GM18867 (cell line): ENCODE measurements at regions not wholly inside any gene's neighbourhood (a gene's known extent, or its start where the extent isn't known, plus 50 kb on each side); places are given as distances from the start of the nearest gene placed in this dataset.
"Not testable (repeated sequence)": the region's sequence is repeated elsewhere in the genome, so short reads cannot be mapped to it uniquely, and the experiment has no call there.

ENCODE experiments used
- ATAC-seq: cut with Tn5 transposase; IDR thresholded peaks from one replicate; pipeline ENCODE4 v1.9.1; 2021; ENCODE audit warnings: mild to moderate bottlenecking, moderate library complexity; ENCODE audit not compliant: unreplicated experiment

DNA sequence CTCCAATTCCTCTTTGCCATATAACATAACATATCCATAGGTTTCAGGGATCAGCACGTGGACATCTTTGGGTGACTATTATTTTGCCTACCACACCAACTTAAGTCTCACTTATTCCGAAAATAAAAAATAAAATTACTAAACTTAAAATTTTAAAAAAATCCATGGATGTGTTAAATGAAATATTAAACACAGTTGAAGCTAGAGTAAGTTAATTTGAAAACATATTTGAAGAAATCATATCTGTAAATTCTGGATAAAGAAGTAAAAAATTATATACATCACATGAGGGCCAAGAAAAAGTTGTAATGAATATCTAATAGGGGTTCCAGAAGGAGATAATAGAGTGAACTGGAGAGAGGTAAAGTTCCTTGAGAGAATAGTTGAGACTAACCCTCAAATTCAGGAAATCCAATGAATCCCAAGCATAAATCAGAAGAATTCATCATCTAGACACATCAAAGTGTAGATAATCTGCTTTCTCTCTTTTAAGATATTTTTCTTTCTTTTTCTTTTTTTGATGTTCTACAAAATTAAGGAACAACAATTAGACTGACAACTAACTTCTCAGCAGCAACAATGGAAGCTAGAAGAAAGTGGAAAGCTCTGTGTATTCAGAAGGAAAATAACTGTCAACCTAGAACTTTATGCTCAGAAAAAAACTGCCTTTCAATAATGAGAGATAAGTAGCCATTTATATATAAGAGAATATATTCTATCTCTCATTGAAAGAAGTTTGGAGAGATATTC, 147.4 kb downstream of the ABHD5 start:
- no peak for ATAC-seq

DNA sequence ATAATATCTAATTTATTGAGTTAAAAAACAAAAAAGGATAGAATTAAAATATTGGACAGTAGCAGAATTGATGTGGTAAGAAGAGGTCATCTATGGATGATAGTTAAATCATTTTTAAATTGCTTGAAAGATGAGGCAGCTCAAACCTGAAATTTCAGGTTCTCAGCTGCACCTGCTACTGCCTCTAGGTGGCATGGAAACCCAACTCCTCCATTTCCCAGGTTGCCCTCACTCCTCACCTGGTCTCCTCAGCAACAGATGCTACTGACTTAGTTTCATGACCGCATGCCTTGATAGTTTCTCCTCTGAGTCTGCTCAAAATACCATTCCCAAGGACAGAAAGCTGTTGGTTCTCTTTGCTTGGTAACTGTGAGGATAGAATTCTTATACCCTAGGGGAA, 148.1 kb downstream of the ABHD5 start:
- ATAC-seq = no peak

DNA sequence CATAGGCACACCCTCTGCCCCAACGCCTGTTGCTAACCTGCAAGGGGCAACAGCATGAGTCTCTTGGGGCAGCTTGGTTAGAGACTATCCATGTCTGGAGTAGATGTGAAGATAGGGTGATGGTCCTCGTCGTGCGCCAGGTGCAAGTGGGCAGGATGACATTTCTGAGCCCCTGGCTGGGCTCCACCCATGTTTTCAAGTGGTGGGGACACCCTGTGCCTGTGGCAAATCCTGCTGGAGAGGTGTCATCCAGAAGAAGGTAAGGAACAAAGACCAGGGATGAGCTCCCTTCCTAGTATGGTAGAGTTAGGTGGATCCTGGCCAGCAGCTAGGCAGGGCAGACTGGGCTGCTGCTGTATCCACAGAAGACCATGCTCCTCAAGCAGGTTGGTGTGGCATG, 152.6 kb downstream of the ABHD5 start:
- no peak for ATAC-seq

DNA sequence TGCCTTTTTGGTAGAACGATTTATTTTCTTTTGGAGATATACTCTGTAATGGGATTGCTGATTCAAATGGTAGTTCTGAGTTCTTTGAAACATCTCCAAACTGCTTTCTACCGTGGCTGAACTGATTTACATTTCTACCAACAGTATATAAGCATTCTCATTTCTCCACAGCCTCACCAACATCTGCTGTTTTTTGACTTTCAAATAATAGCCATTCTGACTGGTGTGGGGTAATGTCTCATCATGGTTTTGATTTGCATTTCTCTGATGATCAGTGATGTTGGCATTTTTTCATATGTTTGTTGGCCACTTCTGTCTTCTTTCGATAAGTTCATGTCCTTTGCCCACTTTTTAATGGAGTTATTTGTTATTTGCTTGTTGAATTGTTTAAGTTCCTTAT, 154.0 kb downstream of the ABHD5 start:
- ATAC-seq = no peak

GRCh38 chr3:43845553-43845952, 154.8 kb downstream of the ABHD5 start:
- not testable (repeated sequence) for ATAC-seq

- ATAC-seq = no peak
Observed at GRCh38 chr3:43852066-43852465, 161.3 kb downstream of the ABHD5 start.

DNA sequence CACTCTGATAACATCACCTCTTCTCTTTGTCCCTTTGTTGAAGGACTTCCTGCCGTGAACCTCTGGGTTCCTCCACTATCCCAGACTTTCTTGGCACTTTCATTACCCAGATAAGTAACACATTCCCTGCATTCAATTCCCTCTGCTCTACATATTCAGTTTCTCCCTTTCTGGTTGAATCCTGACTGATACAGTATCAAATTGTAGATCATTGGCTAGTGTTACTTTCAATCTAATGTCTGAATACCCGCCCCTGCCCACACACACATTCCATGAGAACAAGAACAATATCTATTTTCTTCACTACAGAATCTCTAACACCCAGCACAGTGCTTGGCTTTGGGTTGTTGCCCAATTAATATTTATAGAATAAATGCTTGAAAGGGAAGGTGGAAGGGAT, 163.5 kb downstream of the ABHD5 start:
- ATAC-seq = no peak

GRCh38 chr3:43854916-43855315, 164.2 kb downstream of the ABHD5 start:
- ATAC-seq = no peak

DNA sequence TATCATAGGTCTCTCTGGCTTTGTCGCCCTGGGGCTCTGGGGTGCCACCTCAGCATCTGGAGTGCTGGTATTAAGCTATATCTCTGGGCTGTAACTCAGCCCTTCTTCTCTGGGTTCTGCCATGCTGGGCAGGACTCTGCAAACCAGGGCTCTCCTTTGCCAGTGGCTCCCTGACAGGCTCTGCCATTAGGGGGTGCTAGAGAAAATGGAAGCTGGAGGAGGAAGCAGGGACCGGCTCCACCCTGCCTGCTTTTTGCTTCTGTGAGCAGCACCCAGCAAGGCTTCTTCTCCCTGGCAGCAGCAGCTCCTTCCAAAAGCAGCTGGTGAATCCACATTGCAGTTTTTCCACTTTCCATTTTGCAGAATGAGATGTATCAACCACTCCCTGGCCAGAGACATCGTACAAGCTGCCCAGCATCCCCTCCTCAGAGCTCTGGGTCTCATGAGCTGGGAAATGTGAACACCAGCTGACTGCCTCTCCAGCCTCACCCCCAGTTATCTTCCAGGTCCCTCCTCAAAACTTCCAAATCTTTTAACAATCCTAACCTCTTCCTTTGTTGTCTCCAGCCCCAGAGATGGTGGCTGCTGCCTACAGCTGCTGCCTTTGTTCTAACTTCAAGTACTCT, 165.0 kb downstream of the ABHD5 start:
- ATAC-seq = peak; percentile 81

- ATAC-seq = no peak
Observed at GRCh38 chr3:43856351-43856750, 165.6 kb downstream of the ABHD5 start.

DNA sequence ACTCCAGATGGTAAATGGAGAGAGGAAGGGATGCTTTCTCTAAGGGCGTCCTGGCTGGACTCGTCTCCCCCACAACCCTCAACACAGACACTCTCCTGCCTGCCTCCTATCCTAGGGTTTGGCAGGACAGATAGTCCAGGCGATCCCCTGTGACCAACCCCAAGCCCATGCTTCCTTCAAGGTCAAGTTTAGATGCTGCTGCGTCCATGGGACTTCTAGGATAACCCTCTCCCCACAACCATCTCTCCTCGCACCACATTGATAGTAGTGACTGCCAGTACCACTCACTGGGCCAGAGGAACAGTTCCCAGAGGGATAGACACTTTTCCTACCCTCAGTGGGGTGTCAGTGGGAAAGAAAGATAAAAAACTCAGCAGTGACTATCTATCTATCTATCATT, 166.0 kb downstream of the ABHD5 start:
- ATAC-seq = no peak

GRCh38 chr3:43857361-43858293, 166.9 kb downstream of the ABHD5 start:
- ATAC-seq = no peak

- ATAC-seq = no peak
Observed at GRCh38 chr3:43858294-43858701, 167.6 kb downstream of the ABHD5 start.

DNA sequence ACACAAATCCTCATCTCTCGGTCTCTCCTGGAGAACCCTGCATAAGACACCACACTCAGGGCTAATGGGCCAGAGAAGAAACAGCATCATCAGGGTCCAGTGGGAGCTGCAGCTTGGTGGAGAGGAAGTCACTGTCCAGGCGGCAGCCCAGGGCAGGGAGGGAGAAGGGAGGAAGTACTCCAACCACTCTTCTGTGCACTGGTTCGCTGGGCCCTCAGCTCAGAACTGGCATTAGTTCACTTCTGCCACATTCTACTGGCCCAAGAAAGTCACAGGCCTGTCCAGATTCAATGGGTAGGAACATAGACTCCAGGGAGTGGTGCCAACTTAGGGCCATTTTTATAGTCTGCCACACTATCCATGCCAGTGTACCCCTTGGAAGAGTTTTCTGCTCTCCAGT, 169.0 kb downstream of the ABHD5 start:
- ATAC-seq = no peak

GRCh38 chr3:43861635-43862034, 170.9 kb downstream of the ABHD5 start:
- ATAC-seq = no peak

DNA sequence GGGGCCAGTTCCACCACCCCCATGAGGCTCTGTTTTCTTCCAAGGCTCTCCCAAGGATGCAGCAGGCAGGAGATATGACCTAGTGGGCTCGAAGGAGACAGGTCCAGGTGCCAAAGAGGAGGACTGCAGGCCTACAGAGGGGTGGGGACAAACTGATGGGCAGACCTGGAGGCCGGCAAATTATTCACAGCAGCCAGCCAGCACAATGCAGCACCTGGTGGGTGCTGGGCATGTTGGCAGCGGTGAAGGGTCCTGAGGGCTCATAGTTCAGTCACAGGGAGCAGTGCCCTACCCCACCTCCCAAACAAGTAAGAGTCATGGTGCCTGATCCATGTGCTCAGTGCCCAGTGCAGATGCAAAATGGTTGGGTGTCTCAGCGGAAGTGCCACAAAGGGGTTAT, 171.7 kb downstream of the ABHD5 start:
- ATAC-seq = no peak

DNA sequence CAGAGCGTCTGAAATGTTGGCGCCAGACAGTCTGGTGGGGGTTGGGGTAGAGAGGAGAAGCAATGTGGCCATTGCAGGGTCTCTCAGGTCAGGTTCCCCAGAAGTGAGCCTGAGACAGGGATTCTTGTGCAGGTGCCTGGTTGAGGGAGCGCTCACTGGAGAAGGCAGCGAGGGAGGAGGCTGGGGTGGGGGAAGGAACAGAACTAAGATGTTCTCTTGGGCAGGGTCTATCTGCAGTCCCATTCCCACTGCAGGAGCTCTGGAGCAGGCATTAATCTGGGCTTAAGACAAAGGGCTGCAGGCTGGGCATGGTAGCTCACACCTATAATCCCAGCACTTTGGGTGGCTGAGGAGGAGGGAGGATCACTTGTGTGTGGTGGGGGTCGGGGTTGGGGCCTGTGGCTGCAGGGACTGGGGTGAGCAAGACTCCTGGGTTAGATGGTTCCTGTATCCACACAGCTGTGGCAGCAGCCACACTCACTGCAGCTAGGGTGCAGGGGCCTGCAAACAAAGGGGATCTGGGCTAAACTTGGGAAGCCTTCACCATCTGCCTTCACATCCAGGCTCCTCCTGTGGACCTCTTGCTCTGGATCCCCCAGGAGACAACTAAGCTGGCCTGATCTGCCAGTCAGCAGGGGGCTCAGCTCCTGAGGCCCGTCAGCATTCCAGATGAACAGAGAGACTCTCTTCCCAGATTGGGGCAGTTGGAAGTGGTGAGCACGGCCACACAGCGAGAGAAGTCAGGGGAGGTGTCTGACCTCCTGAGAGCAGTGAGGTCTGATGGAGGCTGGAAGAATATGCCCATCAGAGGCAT, 172.5 kb downstream of the ABHD5 start:
- no peak for ATAC-seq

- ATAC-seq = no peak
Observed at GRCh38 chr3:43863966-43864933, 173.5 kb downstream of the ABHD5 start.

DNA sequence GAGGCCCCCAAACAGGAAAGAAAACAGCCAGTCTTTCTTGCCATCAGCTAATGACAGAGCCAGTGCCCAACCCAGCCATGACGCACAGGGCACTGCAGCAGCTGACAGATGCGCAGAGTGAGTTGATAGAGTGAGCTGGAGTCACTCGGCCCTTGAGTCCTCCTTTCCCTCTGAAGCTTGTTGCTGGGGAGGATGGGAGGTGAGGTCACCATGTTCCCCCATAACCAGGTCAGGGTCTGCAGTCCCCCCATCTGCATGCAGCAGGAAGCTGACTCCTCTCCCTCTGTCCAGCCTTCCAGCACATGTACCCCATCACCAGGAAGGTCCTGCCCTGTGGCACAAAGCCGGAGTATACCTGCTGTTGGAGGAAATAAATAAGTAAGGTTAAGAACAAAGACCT, 174.6 kb downstream of the ABHD5 start:
- no peak for ATAC-seq
